Panc1 (cell line): ENCODE measurements at regions not wholly inside any gene's neighbourhood (a gene's known extent, or its start where the extent isn't known, plus 50 kb on each side); places are given as distances from the start of the nearest gene placed in this dataset.

Experiments used
- ATAC-seq: fragments of 200-7000 bp; cut with Tn5 transposase; 2 replicates; pipeline ENCODE4 v1.9.1; 2020; ENCODE audit warnings: mild to moderate bottlenecking, moderate library complexity
- BruUV-seq: library from RNA; stranded (reverse); fragments of 400-500 nt; replicated peaks from 2 replicates; lab custom pipeline; 2021; lab: Mats Ljungman, UMichigan
- CTCF ChIA-PET: fragments of 300-600 bp; sonication (Branson Sonifier 250); formaldehyde crosslinking; loops from one replicate; lab custom pipeline; 2022; ENCODE audit warnings: antibody characterized with exemption; lab: Charles Lee
- POLR2A ChIA-PET: fragments of 300-600 bp; sonication (Branson Sonifier 250); formaldehyde crosslinking; loops from one replicate; lab custom pipeline; 2022; ENCODE audit warnings: antibody characterized with exemption; lab: Charles Lee
- DNase-seq: peaks from one replicate; pipeline ENCODE4 v3.0.0-alpha.2; 2010; ENCODE audit warnings: low read depth, low spot score
- H3K27ac ChIP-seq: 2 replicates; pipeline ENCODE4 v1.5.1; 2011; ENCODE audit warnings: mild to moderate bottlenecking, low read length, inconsistent platforms
- H3K27me3 ChIP-seq: fragments of 200-500 bp; sonication (Bioruptor generic); 2 replicates; pipeline ENCODE4 v1.6.0; 2014; ENCODE audit warnings: low read length, inconsistent platforms; ENCODE audit not compliant: control insufficient read depth, insufficient read depth
- H3K36me3 ChIP-seq: fragments of 200-500 bp; sonication (Bioruptor generic); 2 replicates; pipeline ENCODE4 v1.5.1; 2014; ENCODE audit warnings: inconsistent platforms, mild to moderate bottlenecking, low read length, moderate library complexity; ENCODE audit not compliant: control insufficient read depth, insufficient read depth
- H3K4me1 ChIP-seq: 2 replicates; pipeline ENCODE4 v1.5.1; 2011; ENCODE audit warnings: inconsistent platforms, mild to moderate bottlenecking, low read length, moderate library complexity; ENCODE audit not compliant: control insufficient read depth, insufficient read depth
- H3K4me3 ChIP-seq, 2 experiments: 2 replicates each; pipeline ENCODE4 v1.5.1; 2011 to 2012; ENCODE audit warnings: low read depth in 2 of 2, low read length in 2 of 2, mild to moderate bottlenecking in 2 of 2, inconsistent platforms in 1 of 2, moderate library complexity in 1 of 2
- H3K9me3 ChIP-seq: fragments of 200-500 bp; sonication (Bioruptor generic); 2 replicates; pipeline ENCODE4 v1.5.1; 2014; ENCODE audit warnings: low read depth, mild to moderate bottlenecking, inconsistent platforms, low read length, moderate library complexity; ENCODE audit not compliant: control insufficient read depth, insufficient read depth
- POLR2AphosphoS5 ChIP-seq: IDR thresholded peaks from 2 replicates; pipeline ENCODE4 v1.6.1; 2012; ENCODE audit warnings: mild to moderate bottlenecking, low read depth, low read length, moderate library complexity
- SIN3A ChIP-seq: IDR thresholded peaks from 2 replicates; pipeline ENCODE4 v1.6.1; 2012; ENCODE audit warnings: low read depth, mild to moderate bottlenecking, low read length, moderate library complexity, borderline replicate concordance; ENCODE audit not compliant: insufficient read depth
- TCF7L2 ChIP-seq: IDR thresholded peaks from 2 replicates; pipeline ENCODE4 v1.6.1; 2011; ENCODE audit warnings: mild to moderate bottlenecking, low read depth, low read length, inconsistent platforms
- in situ Hi-C: cut with HindIII; loops from 2 replicates; pipeline ENCODE4 v1.10.0; 2016; ENCODE audit warnings: low sequenced_read_pairs, low pct_unique_long_range_greater_than_20kb
- intact Hi-C: fragments of 100-400 bp; cut with micrococcal nuclease; formaldehyde crosslinking; loops from one replicate; pipeline ENCODE4 v1.10.0; 2022; ENCODE audit not compliant: unreplicated experiment
- TF ChIP-seq, protein P1 (sequence below), 2 experiments: IDR thresholded peaks; 2 replicates each; pipeline ENCODE4 v1.6.1; 2011 to 2012; ENCODE audit warnings: low read depth in 2 of 2, control low read depth in 1 of 2, low read length in 1 of 2, mild to moderate bottlenecking in 1 of 2, moderate library complexity in 1 of 2; ENCODE audit not compliant: insufficient read depth in 1 of 2
- TF ChIP-seq, protein P2 (sequence below): fragments of 450-650 bp; IDR thresholded peaks from 2 replicates; pipeline ENCODE4 v1.5.1; 2017; ENCODE audit warnings: mild to moderate bottlenecking

DNA sequence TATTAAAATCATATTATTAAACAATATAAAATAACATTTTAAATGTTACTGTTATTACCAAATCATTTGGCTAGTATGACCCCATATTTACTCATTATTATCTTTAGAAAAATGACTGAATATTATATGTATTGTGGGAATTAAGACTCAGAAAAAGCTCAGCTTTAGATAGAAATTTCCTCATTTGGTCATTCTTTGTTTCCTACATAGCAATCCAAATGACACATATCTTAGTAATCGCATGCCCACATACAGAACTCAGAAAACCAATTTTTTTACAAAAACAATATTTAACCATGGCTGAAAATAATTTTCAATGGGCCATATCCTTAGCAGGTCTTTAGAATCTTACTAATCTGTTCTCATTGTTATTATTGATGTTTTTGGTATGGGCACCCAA is 53.8 kb upstream of the TSLP start:
- CTCF ChIA-PET = no interaction called here
- no peak for ATAC-seq
- intact Hi-C loops = no loop called here

More for the DNA sequence above, 53.8 kb upstream of the TSLP start:
- H3K4me3 ChIP-seq = no peak overlapping the region
- TF ChIP-seq, protein P1, sequence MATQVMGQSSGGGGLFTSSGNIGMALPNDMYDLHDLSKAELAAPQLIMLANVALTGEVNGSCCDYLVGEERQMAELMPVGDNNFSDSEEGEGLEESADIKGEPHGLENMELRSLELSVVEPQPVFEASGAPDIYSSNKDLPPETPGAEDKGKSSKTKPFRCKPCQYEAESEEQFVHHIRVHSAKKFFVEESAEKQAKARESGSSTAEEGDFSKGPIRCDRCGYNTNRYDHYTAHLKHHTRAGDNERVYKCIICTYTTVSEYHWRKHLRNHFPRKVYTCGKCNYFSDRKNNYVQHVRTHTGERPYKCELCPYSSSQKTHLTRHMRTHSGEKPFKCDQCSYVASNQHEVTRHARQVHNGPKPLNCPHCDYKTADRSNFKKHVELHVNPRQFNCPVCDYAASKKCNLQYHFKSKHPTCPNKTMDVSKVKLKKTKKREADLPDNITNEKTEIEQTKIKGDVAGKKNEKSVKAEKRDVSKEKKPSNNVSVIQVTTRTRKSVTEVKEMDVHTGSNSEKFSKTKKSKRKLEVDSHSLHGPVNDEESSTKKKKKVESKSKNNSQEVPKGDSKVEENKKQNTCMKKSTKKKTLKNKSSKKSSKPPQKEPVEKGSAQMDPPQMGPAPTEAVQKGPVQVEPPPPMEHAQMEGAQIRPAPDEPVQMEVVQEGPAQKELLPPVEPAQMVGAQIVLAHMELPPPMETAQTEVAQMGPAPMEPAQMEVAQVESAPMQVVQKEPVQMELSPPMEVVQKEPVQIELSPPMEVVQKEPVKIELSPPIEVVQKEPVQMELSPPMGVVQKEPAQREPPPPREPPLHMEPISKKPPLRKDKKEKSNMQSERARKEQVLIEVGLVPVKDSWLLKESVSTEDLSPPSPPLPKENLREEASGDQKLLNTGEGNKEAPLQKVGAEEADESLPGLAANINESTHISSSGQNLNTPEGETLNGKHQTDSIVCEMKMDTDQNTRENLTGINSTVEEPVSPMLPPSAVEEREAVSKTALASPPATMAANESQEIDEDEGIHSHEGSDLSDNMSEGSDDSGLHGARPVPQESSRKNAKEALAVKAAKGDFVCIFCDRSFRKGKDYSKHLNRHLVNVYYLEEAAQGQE (IDR thresholded peaks at IDR 0.05; ENCODE audit: insufficient read depth in 1 of 2, low read depth in 2 of 2, low read length in 1 of 2) = no peak
- TF ChIP-seq SIN3A (no peak), POLR2AphosphoS5 (no peak), TCF7L2 (no peak)
- TF ChIP-seq, protein P2, sequence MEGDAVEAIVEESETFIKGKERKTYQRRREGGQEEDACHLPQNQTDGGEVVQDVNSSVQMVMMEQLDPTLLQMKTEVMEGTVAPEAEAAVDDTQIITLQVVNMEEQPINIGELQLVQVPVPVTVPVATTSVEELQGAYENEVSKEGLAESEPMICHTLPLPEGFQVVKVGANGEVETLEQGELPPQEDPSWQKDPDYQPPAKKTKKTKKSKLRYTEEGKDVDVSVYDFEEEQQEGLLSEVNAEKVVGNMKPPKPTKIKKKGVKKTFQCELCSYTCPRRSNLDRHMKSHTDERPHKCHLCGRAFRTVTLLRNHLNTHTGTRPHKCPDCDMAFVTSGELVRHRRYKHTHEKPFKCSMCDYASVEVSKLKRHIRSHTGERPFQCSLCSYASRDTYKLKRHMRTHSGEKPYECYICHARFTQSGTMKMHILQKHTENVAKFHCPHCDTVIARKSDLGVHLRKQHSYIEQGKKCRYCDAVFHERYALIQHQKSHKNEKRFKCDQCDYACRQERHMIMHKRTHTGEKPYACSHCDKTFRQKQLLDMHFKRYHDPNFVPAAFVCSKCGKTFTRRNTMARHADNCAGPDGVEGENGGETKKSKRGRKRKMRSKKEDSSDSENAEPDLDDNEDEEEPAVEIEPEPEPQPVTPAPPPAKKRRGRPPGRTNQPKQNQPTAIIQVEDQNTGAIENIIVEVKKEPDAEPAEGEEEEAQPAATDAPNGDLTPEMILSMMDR = no peak
- H3K36me3 ChIP-seq = no peaks in the 10 kb centered on the region
- in situ Hi-C loops = no loop called here
- DNase-seq = no peak
- no peaks in the 10 kb centered on the region for H3K9me3 ChIP-seq
- H3K27ac ChIP-seq = no peak overlapping the region
- no TSS peak for BruUV-seq
- H3K4me1 ChIP-seq = no peaks in the 10 kb centered on the region
- POLR2A ChIA-PET = no interaction called here
- no peaks in the 10 kb centered on the region for H3K27me3 ChIP-seq
